ENCODE measurements at regions not wholly inside any gene's neighbourhood (a gene's known extent, or its start where the extent isn't known, plus 50 kb on each side); places are given as distances from the start of the nearest gene placed in this dataset.

- no peak for TF ChIP-seq CTCF (IDR thresholded peaks at IDR 0.05)
- TF ChIP-seq POLR2A (IDR thresholded peaks at IDR 0.05): no peak
Observed at GRCh38 chr3:19002606-19003005, 145.7 kb upstream of the KCNH8 start.

Data from right lobe of liver (tissue), 4 donors.